Astrocyte of the cerebellum (primary cell): ENCODE measurements at regions not wholly inside any gene's neighbourhood (a gene's known extent, or its start where the extent isn't known, plus 50 kb on each side); places are given as distances from the start of the nearest gene placed in this dataset.

Experiments
- DNase-seq: peaks from one replicate; pipeline ENCODE4 v3.0.0-alpha.2; 2011; ENCODE audit warnings: low read depth
- H3K4me3 ChIP-seq: 2 replicates; pipeline ENCODE4 v1.5.1; 2011; ENCODE audit warnings: mild to moderate bottlenecking, low read depth, low read length, moderate library complexity
- in situ Hi-C: cut with HindIII; loops from 2 replicates; pipeline ENCODE4 v1.10.0; 2017; ENCODE audit warnings: low sequenced_read_pairs
- TF ChIP-seq, protein P1 (sequence below): IDR thresholded peaks from 2 replicates; pipeline ENCODE4 v1.5.1; 2012; ENCODE audit warnings: low read length, low read depth, moderate library complexity, mild to moderate bottlenecking; ENCODE audit errors: missing control alignments

- in situ Hi-C loops = no loop called here
- TF ChIP-seq, protein P1, sequence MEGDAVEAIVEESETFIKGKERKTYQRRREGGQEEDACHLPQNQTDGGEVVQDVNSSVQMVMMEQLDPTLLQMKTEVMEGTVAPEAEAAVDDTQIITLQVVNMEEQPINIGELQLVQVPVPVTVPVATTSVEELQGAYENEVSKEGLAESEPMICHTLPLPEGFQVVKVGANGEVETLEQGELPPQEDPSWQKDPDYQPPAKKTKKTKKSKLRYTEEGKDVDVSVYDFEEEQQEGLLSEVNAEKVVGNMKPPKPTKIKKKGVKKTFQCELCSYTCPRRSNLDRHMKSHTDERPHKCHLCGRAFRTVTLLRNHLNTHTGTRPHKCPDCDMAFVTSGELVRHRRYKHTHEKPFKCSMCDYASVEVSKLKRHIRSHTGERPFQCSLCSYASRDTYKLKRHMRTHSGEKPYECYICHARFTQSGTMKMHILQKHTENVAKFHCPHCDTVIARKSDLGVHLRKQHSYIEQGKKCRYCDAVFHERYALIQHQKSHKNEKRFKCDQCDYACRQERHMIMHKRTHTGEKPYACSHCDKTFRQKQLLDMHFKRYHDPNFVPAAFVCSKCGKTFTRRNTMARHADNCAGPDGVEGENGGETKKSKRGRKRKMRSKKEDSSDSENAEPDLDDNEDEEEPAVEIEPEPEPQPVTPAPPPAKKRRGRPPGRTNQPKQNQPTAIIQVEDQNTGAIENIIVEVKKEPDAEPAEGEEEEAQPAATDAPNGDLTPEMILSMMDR = no peak
Observed at GRCh38 chr12:30111719-30112118, 328.0 kb upstream of the TMTC1 start.

GRCh38 chr12:30110958-30111586 lies 327.3 kb upstream of the TMTC1 start:
- in situ Hi-C loops = no loop called here
- no peak overlapping the region for H3K4me3 ChIP-seq
- peak; percentile 59 for DNase-seq
- TF ChIP-seq, protein P1 = no peak

More at GRCh38 chr12:30111719-30112118, 328.0 kb upstream of the TMTC1 start:
- DNase-seq = no peak
- no peak overlapping the region for H3K4me3 ChIP-seq

GRCh38 chr12:30110498-30110897 lies 326.8 kb upstream of the TMTC1 start:
- in situ Hi-C loops = no loop called here
- DNase-seq = no peak
- TF ChIP-seq, protein P1 = no peak
- H3K4me3 ChIP-seq = no peak overlapping the region

DNA sequence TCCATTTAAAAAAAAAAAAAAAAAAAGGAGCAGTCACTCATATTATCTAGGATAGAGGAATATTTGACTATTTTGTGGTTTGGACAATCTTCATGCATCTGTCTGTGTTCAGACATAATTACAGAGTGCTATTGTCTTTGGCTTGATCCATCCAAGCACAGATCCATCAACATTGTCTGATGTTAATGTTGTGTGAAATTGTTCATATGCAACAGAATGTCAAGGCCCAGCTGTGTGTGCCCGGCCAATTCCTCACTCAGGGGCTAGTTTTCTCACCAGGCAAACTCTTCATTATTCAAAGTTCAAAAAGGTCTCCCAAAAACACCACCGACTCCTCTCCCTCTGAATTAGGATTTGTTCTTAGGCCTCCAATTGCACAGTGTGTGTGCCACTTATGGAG lies 324.9 kb upstream of the TMTC1 start:
- H3K4me3 ChIP-seq = no peak overlapping the region
- DNase-seq = peak; percentile 23
- TF ChIP-seq, protein P1 = no peak
- in situ Hi-C loops = no loop called here

- in situ Hi-C loops = no loop called here
- TF ChIP-seq, protein P1 = no peak
- DNase-seq = no peak
Observed at GRCh38 chr12:30106204-30106965, 322.6 kb upstream of the TMTC1 start.

DNA sequence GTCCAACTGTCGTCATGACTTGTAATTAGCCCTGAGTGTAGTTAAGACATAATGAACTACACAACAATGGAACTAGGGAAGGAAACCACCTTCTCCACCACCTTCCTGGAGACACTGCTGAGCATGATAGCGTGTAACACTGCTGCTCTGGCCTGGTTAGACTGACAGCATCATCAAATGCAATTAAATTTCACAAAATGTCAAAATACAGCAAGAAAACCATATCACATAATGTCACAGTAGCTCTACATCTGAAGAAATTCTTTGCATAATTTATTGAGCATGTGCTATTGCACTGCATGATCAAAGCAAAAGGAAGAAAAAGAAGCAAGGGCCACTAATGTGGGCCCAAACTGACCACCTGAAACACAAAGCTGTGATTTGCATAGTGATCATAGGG lies 321.8 kb upstream of the TMTC1 start:
- in situ Hi-C loops = no loop called here
- no peak overlapping the region for H3K4me3 ChIP-seq
- no peak for DNase-seq
- TF ChIP-seq, protein P1 = no peak

More at GRCh38 chr12:30106204-30106965, 322.6 kb upstream of the TMTC1 start:
- no peak overlapping the region for H3K4me3 ChIP-seq
